ENCODE measurements at regions not wholly inside any gene's neighbourhood (a gene's known extent, or its start where the extent isn't known, plus 50 kb on each side); places are given as distances from the start of the nearest gene placed in this dataset.
A peak's percentile ranks its signal among the peaks of the same experiment; 100 is the strongest.
"Not testable (repeated sequence)": the region's sequence is repeated elsewhere in the genome, so short reads cannot be mapped to it uniquely, and the experiment has no call there.

- no peak for TF ChIP-seq CTCF (IDR thresholded peaks at IDR 0.05)
- no peaks in the 10 kb centered on the region for H3K9me3 Mint-ChIP-seq
- DNase-seq: no peak
- no peak overlapping the region for H3K4me3 Mint-ChIP-seq
- peaks cover 1% of the 10 kb centered on the region for H3K27me3 Mint-ChIP-seq (ENCODE audit: low read depth, poor library complexity)
- H3K4me1 Mint-ChIP-seq: peaks cover 12% of the 10 kb centered on the region
- H3K27ac Mint-ChIP-seq: no peak overlapping the region
- H3K36me3 Mint-ChIP-seq (ENCODE audit: low read depth): no peaks in the 10 kb centered on the region
Measured at GRCh38 chr13:78129823-78130222, 211.2 kb upstream of the EDNRB start.

- no peak overlapping the region for H3K27ac Mint-ChIP-seq
Measured at GRCh38 chr13:78129359-78129758, 210.7 kb upstream of the EDNRB start.

GRCh38 chr13:78121459-78122348 is 203.1 kb upstream of the EDNRB start:
- Mint-ChIP-seq H3K4me3 (no peak overlapping the region), H3K27me3 (ENCODE audit: low read depth, poor library complexity) (peaks cover 4% of the 10 kb centered on the region), H3K9me3 (no peaks in the 10 kb centered on the region), H3K36me3 (ENCODE audit: low read depth) (no peaks in the 10 kb centered on the region), H3K27ac (no peak overlapping the region), H3K4me1 (peaks cover 9% of the 10 kb centered on the region)
- peak; percentile 86 for TF ChIP-seq CTCF (IDR thresholded peaks at IDR 0.05)
- DNase-seq: peak; percentile 39

More at GRCh38 chr13:78129359-78129758, 210.7 kb upstream of the EDNRB start:
- Mint-ChIP-seq H3K9me3 (no peaks in the 10 kb centered on the region), H3K4me1 (peaks cover 12% of the 10 kb centered on the region), H3K4me3 (no peak overlapping the region), H3K27me3 (ENCODE audit: low read depth, poor library complexity) (peaks cover 4% of the 10 kb centered on the region), H3K36me3 (ENCODE audit: low read depth) (no peaks in the 10 kb centered on the region)
- no peak for TF ChIP-seq CTCF (IDR thresholded peaks at IDR 0.05)
- DNase-seq: no peak

GRCh38 chr13:78121001-78121400 is 202.4 kb upstream of the EDNRB start:
- Mint-ChIP-seq H3K4me1 (peaks cover 9% of the 10 kb centered on the region), H3K36me3 (ENCODE audit: low read depth) (no peaks in the 10 kb centered on the region), H3K27ac (no peak overlapping the region), H3K9me3 (no peaks in the 10 kb centered on the region), H3K4me3 (no peak overlapping the region), H3K27me3 (ENCODE audit: low read depth, poor library complexity) (peaks cover 4% of the 10 kb centered on the region)
- TF ChIP-seq CTCF (IDR thresholded peaks at IDR 0.05): no peak
- no peak for DNase-seq

GRCh38 chr13:78120144-78120543 is 201.5 kb upstream of the EDNRB start:
- not testable (repeated sequence) for H3K27me3 Mint-ChIP-seq (ENCODE audit: low read depth, poor library complexity); H3K4me1 Mint-ChIP-seq; DNase-seq; H3K4me3 Mint-ChIP-seq; H3K36me3 Mint-ChIP-seq (ENCODE audit: low read depth); H3K9me3 Mint-ChIP-seq; H3K27ac Mint-ChIP-seq

- not testable (repeated sequence) for H3K4me3 Mint-ChIP-seq; H3K27ac Mint-ChIP-seq; DNase-seq; H3K36me3 Mint-ChIP-seq (ENCODE audit: low read depth); H3K4me1 Mint-ChIP-seq; H3K27me3 Mint-ChIP-seq (ENCODE audit: low read depth, poor library complexity)
- peaks cover 30% of the 10 kb centered on the region for H3K9me3 Mint-ChIP-seq
Measured at GRCh38 chr13:78117070-78117469, 198.4 kb upstream of the EDNRB start.

- no peaks in the 10 kb centered on the region for H3K4me1 Mint-ChIP-seq
- no peak overlapping the region for H3K4me3 Mint-ChIP-seq
- H3K27me3 Mint-ChIP-seq (ENCODE audit: low read depth, poor library complexity): peaks cover 3% of the 10 kb centered on the region
- no peaks in the 10 kb centered on the region for H3K36me3 Mint-ChIP-seq (ENCODE audit: low read depth)
- peaks cover 5% of the 10 kb centered on the region for H3K9me3 Mint-ChIP-seq
- no peak overlapping the region for H3K27ac Mint-ChIP-seq
- no peak for DNase-seq
- no peak for TF ChIP-seq CTCF (IDR thresholded peaks at IDR 0.05)
Measured at GRCh38 chr13:78105656-78106055, 187.0 kb upstream of the EDNRB start.
